Naive thymus-derived CD4-positive, alpha-beta T cell (primary cell): ENCODE measurements at regions not wholly inside any gene's neighbourhood (a gene's known extent, or its start where the extent isn't known, plus 50 kb on each side); places are given as distances from the start of the nearest gene placed in this dataset.

Experiments used
- ATAC-seq: fragments of 150-1000 bp; cut with Tn5 transposase; 2 replicates; pipeline ENCODE4 v1.10.0; 2021; ENCODE audit warnings: mild to moderate bottlenecking, moderate library complexity
- CTCF ChIA-PET: fragments of 350-600 bp; sonication (Branson Sonifier 250); formaldehyde crosslinking; loops from one replicate; lab custom pipeline; 2021; ENCODE audit warnings: antibody characterized with exemption; lab: Charles Lee
- POLR2A ChIA-PET: fragments of 350-600 bp; sonication (Branson Sonifier 250); formaldehyde crosslinking; loops from one replicate; lab custom pipeline; 2021; ENCODE audit warnings: antibody characterized with exemption, inconsistent platforms; lab: Charles Lee
- DNase-seq, 9 donors: peaks; one replicate each; pipeline versions ENCODE4 v3.0.0 to v3.0.0-alpha.2; 2020 to 2022; ENCODE audit warnings: mixed read lengths in 1 of 9
- H3K27ac ChIP-seq: one replicate; pipeline ENCODE4 v1.7.0; 2013; ENCODE audit warnings: mild to moderate bottlenecking, low read depth, low read length, moderate library complexity
- H3K27me3 ChIP-seq, 2 donors: one replicate each; pipeline ENCODE4 v1.7.0; 2013; ENCODE audit warnings: low read length in 2 of 2, mild to moderate bottlenecking in 2 of 2, moderate library complexity in 2 of 2; ENCODE audit not compliant: control insufficient read depth in 2 of 2, insufficient read depth in 2 of 2
- H3K36me3 ChIP-seq, 3 experiments: 1 replicate in 2 of 3; 2 replicates in 1 of 3; pipeline ENCODE4 v1.7.0; 2013; ENCODE audit warnings: low read length in 3 of 3, mild to moderate bottlenecking in 3 of 3, moderate library complexity in 1 of 3; ENCODE audit not compliant: insufficient read depth in 3 of 3, control insufficient read depth in 2 of 3
- H3K4me1 ChIP-seq, 2 donors: one replicate each; pipeline ENCODE4 v1.7.0; 2013; ENCODE audit warnings: low read length in 2 of 2, mild to moderate bottlenecking in 2 of 2, moderate library complexity in 1 of 2; ENCODE audit not compliant: control insufficient read depth in 2 of 2, insufficient read depth in 2 of 2
- H3K4me3 ChIP-seq: 2 replicates; pipeline ENCODE4 v1.7.0; 2013; ENCODE audit warnings: mild to moderate bottlenecking, low read length
- H3K9me3 ChIP-seq, 3 experiments: 1 replicate in 2 of 3; 2 replicates in 1 of 3; pipeline ENCODE4 v1.7.0; 2013; ENCODE audit warnings: low read length in 3 of 3; ENCODE audit not compliant: control insufficient read depth in 2 of 3
- H3K27ac Mint-ChIP-seq, 9 donors: one replicate each; pipeline ENCODE4 v1.8.0; 2020 to 2022; ENCODE audit warnings: mixed read lengths in 9 of 9, mild to moderate bottlenecking in 8 of 9, moderate library complexity in 5 of 9, inconsistent platforms in 2 of 9
- H3K27me3 Mint-ChIP-seq, 5 donors: one replicate each; pipeline ENCODE4 v1.8.0; 2021 to 2022; ENCODE audit warnings: mixed read lengths in 5 of 5, mild to moderate bottlenecking in 1 of 5
- H3K36me3 Mint-ChIP-seq, 5 donors: one replicate each; pipeline ENCODE4 v1.8.0; 2020 to 2022; ENCODE audit warnings: mixed read lengths in 5 of 5, mild to moderate bottlenecking in 3 of 5, inconsistent platforms in 1 of 5
- H3K4me1 Mint-ChIP-seq, 7 donors: one replicate each; pipeline ENCODE4 v1.8.0; 2020 to 2022; ENCODE audit warnings: mixed read lengths in 7 of 7, mild to moderate bottlenecking in 3 of 7, inconsistent platforms in 1 of 7
- H3K4me3 Mint-ChIP-seq, 10 donors: one replicate each; pipeline ENCODE4 v1.8.0; 2020 to 2022; ENCODE audit warnings: mild to moderate bottlenecking in 10 of 10, mixed read lengths in 10 of 10, moderate library complexity in 6 of 10, inconsistent platforms in 2 of 10
- H3K9me3 Mint-ChIP-seq, 11 donors: one replicate each; pipeline ENCODE4 v1.8.0; 2020 to 2022; ENCODE audit warnings: mixed read lengths in 11 of 11, mild to moderate bottlenecking in 4 of 11, inconsistent platforms in 1 of 11, moderate library complexity in 1 of 11
- intact Hi-C, 2 donors: fragments of 100-400 bp; cut with micrococcal nuclease; formaldehyde crosslinking; loops; one replicate each; pipeline ENCODE4 v1.15.1; 2023

- Histone ChIP-seq H3K4me3 (no peak overlapping the region), H3K4me1 (no peaks in the 10 kb centered on the region), H3K27ac (no peak overlapping the region), H3K27me3 (no peaks in the 10 kb centered on the region), H3K9me3 (no peaks in the 10 kb centered on the region), H3K36me3 (no peaks in the 10 kb centered on the region)
- intact Hi-C loops = no loop called here
- Mint-ChIP-seq H3K9me3 (peaks cover 0 to 13% (median 5%) of the 10 kb centered on the region in 11 donors), H3K27ac (no peak overlapping the region), H3K27me3 (no peaks in the 10 kb centered on the region), H3K4me3 (no peak overlapping the region), H3K36me3 (no peaks in the 10 kb centered on the region), H3K4me1 (no peaks in the 10 kb centered on the region)
- ChIA-PET POLR2A (no interaction called here), CTCF (no interaction called here)
- ATAC-seq (no peak), DNase-seq (no peak)
These were observed 70.2 kb upstream of the CDH6 start for GRCh38 chr5:31122998-31123951.

GRCh38 chr5:31121224-31121623, 72.3 kb upstream of the CDH6 start:
- H3K36me3 Mint-ChIP-seq = no peaks in the 10 kb centered on the region
- H3K4me3 Mint-ChIP-seq = no peak overlapping the region
- Histone ChIP-seq H3K9me3 (no peaks in the 10 kb centered on the region), H3K27me3 (no peaks in the 10 kb centered on the region), H3K27ac (no peak overlapping the region), H3K4me1 (no peaks in the 10 kb centered on the region), H3K4me3 (no peak overlapping the region), H3K36me3 (no peaks in the 10 kb centered on the region)
- peaks cover 0 to 14% (median 5%) of the 10 kb centered on the region in 11 donors for H3K9me3 Mint-ChIP-seq
- POLR2A ChIA-PET = no interaction called here
- CTCF ChIA-PET = no interaction called here
- DNase-seq (no peak), ATAC-seq (no peak)
- H3K27me3 Mint-ChIP-seq = no peaks in the 10 kb centered on the region
- intact Hi-C loops = no loop called here
- H3K27ac Mint-ChIP-seq = no peak overlapping the region
- no peaks in the 10 kb centered on the region for H3K4me1 Mint-ChIP-seq

- Mint-ChIP-seq H3K9me3 (peaks cover 0 to 14% (median 5%) of the 10 kb centered on the region in 11 donors), H3K27ac (no peak overlapping the region), H3K36me3 (no peaks in the 10 kb centered on the region), H3K4me1 (no peaks in the 10 kb centered on the region), H3K4me3 (no peak overlapping the region), H3K27me3 (no peaks in the 10 kb centered on the region)
- CTCF ChIA-PET = no interaction called here
- intact Hi-C loops = no loop called here
- H3K27me3 ChIP-seq = no peaks in the 10 kb centered on the region
- no peak overlapping the region for H3K27ac ChIP-seq
- ATAC-seq = no peak
- H3K36me3 ChIP-seq = no peaks in the 10 kb centered on the region
- DNase-seq = no peak
- no peaks in the 10 kb centered on the region for H3K9me3 ChIP-seq
- POLR2A ChIA-PET = no interaction called here
- H3K4me3 ChIP-seq = no peak overlapping the region
- no peaks in the 10 kb centered on the region for H3K4me1 ChIP-seq
These were observed 72.9 kb upstream of the CDH6 start for GRCh38 chr5:31120642-31120948.

GRCh38 chr5:31119938-31120641, 73.4 kb upstream of the CDH6 start:
- no peaks in the 10 kb centered on the region for H3K9me3 ChIP-seq
- H3K27ac ChIP-seq = no peak overlapping the region
- DNase-seq (no peak), ATAC-seq (no peak)
- H3K4me3 ChIP-seq = no peak overlapping the region
- Mint-ChIP-seq H3K27me3 (no peaks in the 10 kb centered on the region), H3K9me3 (peaks cover 0 to 14% (median 5%) of the 10 kb centered on the region in 11 donors), H3K36me3 (no peaks in the 10 kb centered on the region), H3K4me1 (no peaks in the 10 kb centered on the region), H3K27ac (no peak overlapping the region), H3K4me3 (no peak overlapping the region)
- H3K36me3 ChIP-seq = no peaks in the 10 kb centered on the region
- no peaks in the 10 kb centered on the region for H3K4me1 ChIP-seq
- intact Hi-C loops = no loop called here
- H3K27me3 ChIP-seq = no peaks in the 10 kb centered on the region
- POLR2A ChIA-PET = no interaction called here
- CTCF ChIA-PET = no interaction called here

GRCh38 chr5:31116466-31117031, 76.9 kb upstream of the CDH6 start:
- Histone ChIP-seq H3K4me3 (no peak overlapping the region), H3K27me3 (no peaks in the 10 kb centered on the region), H3K4me1 (no peaks in the 10 kb centered on the region), H3K9me3 (no peaks in the 10 kb centered on the region), H3K27ac (no peak overlapping the region), H3K36me3 (no peaks in the 10 kb centered on the region)
- Mint-ChIP-seq H3K27me3 (no peaks in the 10 kb centered on the region), H3K4me1 (no peaks in the 10 kb centered on the region), H3K27ac (no peak overlapping the region), H3K9me3 (peaks cover 0 to 14% (median 0%) of the 10 kb centered on the region in 11 donors), H3K36me3 (no peaks in the 10 kb centered on the region), H3K4me3 (no peak overlapping the region)
- ATAC-seq (no peak), DNase-seq (no peak)
- intact Hi-C loops = no loop called here
- POLR2A ChIA-PET = no interaction called here
- CTCF ChIA-PET = no interaction called here

GRCh38 chr5:31114817-31115216, 78.7 kb upstream of the CDH6 start:
- Mint-ChIP-seq H3K36me3 (no peaks in the 10 kb centered on the region), H3K27me3 (no peaks in the 10 kb centered on the region), H3K4me3 (no peak overlapping the region), H3K4me1 (peaks cover 0 to 2% (median 0%) of the 10 kb centered on the region in 7 donors), H3K27ac (no peak overlapping the region), H3K9me3 (peaks cover 0 to 10% (median 0%) of the 10 kb centered on the region in 11 donors)
- Histone ChIP-seq H3K27me3 (no peaks in the 10 kb centered on the region), H3K9me3 (no peaks in the 10 kb centered on the region), H3K4me1 (no peaks in the 10 kb centered on the region), H3K4me3 (no peak overlapping the region), H3K36me3 (no peaks in the 10 kb centered on the region), H3K27ac (no peak overlapping the region)
- POLR2A ChIA-PET = no interaction called here
- ATAC-seq (no peak), DNase-seq (no peak)
- intact Hi-C loops = no loop called here
- CTCF ChIA-PET = no interaction called here
